ENCODE measurements at regions not wholly inside any gene's neighbourhood (a gene's known extent, or its start where the extent isn't known, plus 50 kb on each side); places are given as distances from the start of the nearest gene placed in this dataset.

DNA sequence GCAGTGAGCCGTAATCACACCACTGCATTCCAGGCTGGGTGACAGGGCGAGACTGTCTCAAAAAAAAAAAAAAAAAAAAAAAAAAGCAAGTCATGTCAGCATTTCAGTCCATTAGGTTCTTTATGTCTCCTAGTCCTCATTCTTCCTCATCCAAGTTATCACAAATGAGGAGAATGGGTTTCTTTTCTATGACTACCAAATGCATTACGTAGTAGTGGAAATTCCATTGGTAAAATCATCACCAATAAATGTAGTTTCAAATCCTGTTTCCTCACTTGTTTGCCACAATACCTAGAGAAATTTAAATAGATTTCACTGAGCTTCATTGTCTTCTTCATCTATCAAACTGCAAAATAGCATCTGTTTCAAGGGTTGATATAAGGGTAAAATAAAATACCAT lies 317.6 kb upstream of the MME start:
- no peaks in the 10 kb centered on the region for H3K4me1 ChIP-seq (replicated peaks; ENCODE audit: insufficient read depth)
- BruUV-seq (replicated peaks), result no TSS peak
- H3K27ac ChIP-seq, result no peak overlapping the region
- no peaks in the 10 kb centered on the region for H4K20me1 ChIP-seq (ENCODE audit: insufficient read depth)
- intact Hi-C loops (cut with micrococcal nuclease; ENCODE audit: unreplicated experiment), result no loop called here
- TF ChIP-seq, protein P1, sequence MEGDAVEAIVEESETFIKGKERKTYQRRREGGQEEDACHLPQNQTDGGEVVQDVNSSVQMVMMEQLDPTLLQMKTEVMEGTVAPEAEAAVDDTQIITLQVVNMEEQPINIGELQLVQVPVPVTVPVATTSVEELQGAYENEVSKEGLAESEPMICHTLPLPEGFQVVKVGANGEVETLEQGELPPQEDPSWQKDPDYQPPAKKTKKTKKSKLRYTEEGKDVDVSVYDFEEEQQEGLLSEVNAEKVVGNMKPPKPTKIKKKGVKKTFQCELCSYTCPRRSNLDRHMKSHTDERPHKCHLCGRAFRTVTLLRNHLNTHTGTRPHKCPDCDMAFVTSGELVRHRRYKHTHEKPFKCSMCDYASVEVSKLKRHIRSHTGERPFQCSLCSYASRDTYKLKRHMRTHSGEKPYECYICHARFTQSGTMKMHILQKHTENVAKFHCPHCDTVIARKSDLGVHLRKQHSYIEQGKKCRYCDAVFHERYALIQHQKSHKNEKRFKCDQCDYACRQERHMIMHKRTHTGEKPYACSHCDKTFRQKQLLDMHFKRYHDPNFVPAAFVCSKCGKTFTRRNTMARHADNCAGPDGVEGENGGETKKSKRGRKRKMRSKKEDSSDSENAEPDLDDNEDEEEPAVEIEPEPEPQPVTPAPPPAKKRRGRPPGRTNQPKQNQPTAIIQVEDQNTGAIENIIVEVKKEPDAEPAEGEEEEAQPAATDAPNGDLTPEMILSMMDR (conservative IDR thresholded peaks at IDR 0.05), result no peak
- no peak for TF ChIP-seq EZH2 (IDR thresholded peaks at IDR 0.05; ENCODE audit: low read depth)
- H3K4me2 ChIP-seq, result no peak overlapping the region
- H3K79me2 ChIP-seq (ENCODE audit: low read depth), result no peaks in the 10 kb centered on the region
- H3K9me3 ChIP-seq (ENCODE audit: insufficient read depth, low read depth), result no peaks in the 10 kb centered on the region
- H3K4me3 ChIP-seq, result no peak overlapping the region
- no peak overlapping the region for H2AFZ ChIP-seq
- no peaks in the 10 kb centered on the region for H3K9me2 ChIP-seq (ENCODE audit: insufficient read depth)
- H3K27me3 ChIP-seq (ENCODE audit: insufficient read depth, low read depth), result no peaks in the 10 kb centered on the region
- ChIA-PET POLR2A (ENCODE audit: unreplicated experiment) (no interaction called here), CTCF (interaction anchor here (0.5 kb wide), 1 partner anchor 953 kb away, joined by 8 read pairs; no protein-coding TSS in a partner anchor)
- H3K36me3 ChIP-seq (ENCODE audit: low read depth), result no peaks in the 10 kb centered on the region
- no peak for DNase-seq
- no peaks in the 10 kb centered on the region for H3F3A ChIP-seq (ENCODE audit: insufficient read depth, low read depth)

DNA sequence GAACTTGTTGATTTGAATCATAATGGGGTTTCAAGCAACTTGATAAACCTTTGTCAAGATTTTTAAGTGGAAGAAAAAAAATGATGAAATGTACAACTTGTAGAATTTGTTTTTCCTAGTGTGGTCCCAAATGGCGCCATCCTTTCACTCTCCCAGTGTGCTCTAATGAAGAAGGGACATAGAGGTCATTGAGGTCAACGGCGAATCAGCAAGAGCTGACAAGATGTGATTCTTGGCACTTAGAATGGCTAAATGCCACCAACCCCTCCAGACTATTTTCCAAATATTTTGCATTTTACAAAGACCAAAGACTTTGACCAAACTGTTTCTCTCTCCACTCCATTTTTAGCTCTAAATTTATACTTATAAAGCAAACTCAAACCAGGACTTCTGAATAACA lies 320.2 kb upstream of the MME start:
- ChIA-PET POLR2A (ENCODE audit: unreplicated experiment) (no interaction called here), CTCF (no interaction called here)
- H2AFZ ChIP-seq, result no peak overlapping the region
- TF ChIP-seq, protein P1 (conservative IDR thresholded peaks at IDR 0.05), result no peak
- TF ChIP-seq EZH2 (IDR thresholded peaks at IDR 0.05; ENCODE audit: low read depth), result no peak
- no peaks in the 10 kb centered on the region for H3K9me3 ChIP-seq (ENCODE audit: insufficient read depth, low read depth)
- no peaks in the 10 kb centered on the region for H3K27me3 ChIP-seq (ENCODE audit: insufficient read depth, low read depth)
- no peaks in the 10 kb centered on the region for H3F3A ChIP-seq (ENCODE audit: insufficient read depth, low read depth)
- intact Hi-C loops (cut with micrococcal nuclease; ENCODE audit: unreplicated experiment), result loop anchor here (2.0 kb wide), 2 partner anchors 563 to 941 kb away; no protein-coding TSS in a partner anchor
- H3K4me3 ChIP-seq, result no peak overlapping the region
- DNase-seq, result no peak
- no peaks in the 10 kb centered on the region for H3K9me2 ChIP-seq (ENCODE audit: insufficient read depth)
- no peaks in the 10 kb centered on the region for H4K20me1 ChIP-seq (ENCODE audit: insufficient read depth)
- H3K4me1 ChIP-seq (replicated peaks; ENCODE audit: insufficient read depth), result no peaks in the 10 kb centered on the region
- no peaks in the 10 kb centered on the region for H3K36me3 ChIP-seq (ENCODE audit: low read depth)
- no peak overlapping the region for H3K4me2 ChIP-seq
- BruUV-seq (replicated peaks), result no TSS peak
- H3K79me2 ChIP-seq (ENCODE audit: low read depth), result no peaks in the 10 kb centered on the region
- H3K27ac ChIP-seq, result no peak overlapping the region

DNA sequence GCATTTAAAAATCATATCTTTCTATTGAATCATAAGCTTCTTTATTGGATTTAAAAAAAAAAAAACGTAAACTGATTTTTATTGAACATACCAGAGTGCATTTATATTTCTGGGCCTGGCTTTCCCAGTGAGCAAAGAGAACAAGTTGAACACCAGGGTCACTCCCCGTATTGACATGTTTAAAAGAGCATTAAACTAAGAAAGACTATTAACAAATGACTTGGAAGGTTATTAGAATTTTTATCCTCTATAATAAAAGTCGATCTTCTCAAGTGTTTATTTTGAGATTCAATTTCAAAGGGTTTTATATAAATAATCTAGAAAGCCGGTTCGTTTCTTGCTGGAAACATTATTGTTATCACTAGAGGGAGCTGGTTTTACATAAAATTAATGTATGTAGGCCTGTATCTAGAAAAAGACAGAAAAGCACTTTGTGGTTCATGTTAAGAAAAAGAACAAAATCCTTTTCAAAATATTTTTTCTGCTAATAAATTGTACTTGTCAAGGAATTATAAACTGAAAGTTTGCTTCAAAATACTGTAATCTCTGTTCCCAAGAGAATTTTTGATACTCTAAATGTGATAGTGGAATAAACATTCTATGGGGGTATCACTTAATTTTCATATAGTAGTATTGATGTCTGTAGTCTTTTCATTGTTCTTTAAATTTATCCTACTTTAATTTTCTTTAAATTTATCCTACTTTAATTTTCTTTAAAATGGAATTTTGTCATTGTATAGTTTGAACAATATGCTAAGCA lies 321.8 kb upstream of the MME start:
- Histone ChIP-seq H3K27ac (no peak overlapping the region), H3K4me1 (replicated peaks; ENCODE audit: insufficient read depth) (no peaks in the 10 kb centered on the region), H3K4me3 (no peak overlapping the region), H3K27me3 (ENCODE audit: insufficient read depth, low read depth) (no peaks in the 10 kb centered on the region), H3K36me3 (ENCODE audit: low read depth) (no peaks in the 10 kb centered on the region), H3K79me2 (ENCODE audit: low read depth) (no peaks in the 10 kb centered on the region), H4K20me1 (ENCODE audit: insufficient read depth) (no peaks in the 10 kb centered on the region), H3K9me3 (ENCODE audit: insufficient read depth, low read depth) (no peaks in the 10 kb centered on the region), H2AFZ (no peak overlapping the region), H3F3A (ENCODE audit: insufficient read depth, low read depth) (no peaks in the 10 kb centered on the region), H3K4me2 (no peak overlapping the region), H3K9me2 (ENCODE audit: insufficient read depth) (no peaks in the 10 kb centered on the region)
- DNase-seq, result no peak
- ChIA-PET POLR2A (ENCODE audit: unreplicated experiment) (no interaction called here), CTCF (interaction anchor here (0.6 to 0.7 kb wide), 3 partner anchors 11 to 260 kb away, joined by 4 to 6 read pairs (median 4); no protein-coding TSS in a partner anchor)
- intact Hi-C loops (cut with micrococcal nuclease; ENCODE audit: unreplicated experiment), result loop anchor here (2.0 kb wide), 2 partner anchors 565 to 943 kb away; no protein-coding TSS in a partner anchor
- no peak for TF ChIP-seq EZH2 (IDR thresholded peaks at IDR 0.05; ENCODE audit: low read depth)
- TF ChIP-seq, protein P1 (conservative IDR thresholded peaks at IDR 0.05), result peak; percentile 67
- no TSS peak for BruUV-seq (replicated peaks)

Measured in PC-9 (cell line).